H9 (cell line): ENCODE measurements at regions not wholly inside any gene's neighbourhood (a gene's known extent, or its start where the extent isn't known, plus 50 kb on each side); places are given as distances from the start of the nearest gene placed in this dataset.

Experiments
- DNase-seq: peaks from one replicate; pipeline ENCODE4 v3.0.0-alpha.2; 2017
- H2AFZ ChIP-seq: one replicate; pipeline ENCODE4 v1.6.1; 2013; ENCODE audit warnings: mild to moderate bottlenecking, low read length, control low read depth, moderate library complexity
- H2AK5ac ChIP-seq: 2 replicates; pipeline ENCODE4 v1.6.1; 2013; ENCODE audit warnings: low read length, control low read depth, mixed read lengths; ENCODE audit not compliant: insufficient read length
- H2BK120ac ChIP-seq: one replicate; pipeline ENCODE4 v1.6.1; 2013; ENCODE audit warnings: low read depth, mild to moderate bottlenecking, low read length, control low read depth, inconsistent platforms; ENCODE audit not compliant: poor library complexity, severe bottlenecking
- H2BK12ac ChIP-seq: 2 replicates; pipeline ENCODE4 v1.6.1; 2013; ENCODE audit warnings: low read length, control low read depth, mixed read lengths, low read depth; ENCODE audit not compliant: insufficient read length
- H2BK15ac ChIP-seq: 2 replicates; pipeline ENCODE4 v1.6.1; 2013; ENCODE audit warnings: low read depth, low read length, control low read depth
- H2BK20ac ChIP-seq: one replicate; pipeline ENCODE4 v1.6.1; 2013; ENCODE audit warnings: low read depth, mild to moderate bottlenecking, low read length, control low read depth, inconsistent platforms; ENCODE audit not compliant: poor library complexity, severe bottlenecking
- H2BK5ac ChIP-seq: 2 replicates; pipeline ENCODE4 v1.6.1; 2013; ENCODE audit warnings: low read length, control low read depth, mixed read lengths; ENCODE audit not compliant: insufficient read length
- H3K14ac ChIP-seq: 2 replicates; pipeline ENCODE4 v1.6.1; 2013; ENCODE audit warnings: low read length, control low read depth; ENCODE audit not compliant: insufficient read depth
- H3K18ac ChIP-seq: 2 replicates; pipeline ENCODE4 v1.6.1; 2013; ENCODE audit warnings: low read depth, mild to moderate bottlenecking, mixed read lengths, low read length, control low read depth; ENCODE audit not compliant: insufficient read length
- H3K23ac ChIP-seq: 2 replicates; pipeline ENCODE4 v1.6.1; 2013; ENCODE audit warnings: low read length, control low read depth, mixed read lengths, low read depth; ENCODE audit not compliant: insufficient read length
- H3K23me2 ChIP-seq: 2 replicates; pipeline ENCODE4 v1.6.1; 2013; ENCODE audit warnings: low read depth, mild to moderate bottlenecking, mixed read lengths, low read length, control low read depth; ENCODE audit not compliant: insufficient read length, poor library complexity, severe bottlenecking
- H3K27ac ChIP-seq: 2 replicates; pipeline ENCODE4 v1.5.1; 2013; ENCODE audit warnings: low read length, control low read depth, mixed read lengths, low read depth; ENCODE audit not compliant: insufficient read length
- H3K27me3 ChIP-seq: 2 replicates; pipeline ENCODE4 v1.6.1; 2013; ENCODE audit warnings: low read length, control low read depth, inconsistent platforms; ENCODE audit not compliant: insufficient read depth
- H3K4ac ChIP-seq: 2 replicates; pipeline ENCODE4 v1.6.1; 2013; ENCODE audit warnings: low read depth, mild to moderate bottlenecking, control low read depth, inconsistent platforms, low read length, moderate library complexity
- H3K4me1 ChIP-seq: 2 replicates; pipeline ENCODE4 v1.6.1; 2013; ENCODE audit warnings: low read length, control low read depth, inconsistent platforms; ENCODE audit not compliant: insufficient read depth
- H3K4me2 ChIP-seq: 2 replicates; pipeline ENCODE4 v1.6.1; 2013; ENCODE audit warnings: low read length, control low read depth, mixed read lengths; ENCODE audit not compliant: insufficient read length, insufficient read depth
- H3K56ac ChIP-seq: 2 replicates; pipeline ENCODE4 v1.6.1; 2013; ENCODE audit warnings: low read depth, mild to moderate bottlenecking, mixed read lengths, low read length, control low read depth; ENCODE audit not compliant: insufficient read length
- H3K79me1 ChIP-seq: 2 replicates; pipeline ENCODE4 v1.6.1; 2013; ENCODE audit warnings: low read depth, mild to moderate bottlenecking, moderate library complexity, low read length, control low read depth, inconsistent platforms; ENCODE audit not compliant: insufficient read depth, poor library complexity, severe bottlenecking
- H3K79me2 ChIP-seq: 2 replicates; pipeline ENCODE4 v1.6.1; 2013; ENCODE audit warnings: low read length, control low read depth, inconsistent platforms; ENCODE audit not compliant: insufficient read depth
- H3K9ac ChIP-seq: 2 replicates; pipeline ENCODE4 v1.6.1; 2013; ENCODE audit warnings: low read length, control low read depth, mixed read lengths; ENCODE audit not compliant: insufficient read length; ENCODE audit errors: extremely low read depth
- H3K9me3 ChIP-seq: one replicate; pipeline ENCODE4 v1.6.1; 2013; ENCODE audit warnings: low read depth, low read length, inconsistent platforms; ENCODE audit not compliant: control insufficient read depth
- H3T11ph ChIP-seq: one replicate; pipeline ENCODE4 v1.6.1; 2013; ENCODE audit warnings: mild to moderate bottlenecking, low read length, control low read depth, inconsistent platforms
- H4K20me1 ChIP-seq: one replicate; pipeline ENCODE4 v1.6.1; 2013; ENCODE audit not compliant: control insufficient read depth, insufficient read length, insufficient read depth
- H4K5ac ChIP-seq: 2 replicates; pipeline ENCODE4 v1.6.1; 2013; ENCODE audit warnings: low read depth, mild to moderate bottlenecking, mixed read lengths, low read length, control low read depth; ENCODE audit not compliant: insufficient read length
- H4K8ac ChIP-seq: replicated peaks from 2 replicates; pipeline ENCODE4 v1.6.1; 2013; ENCODE audit warnings: low read length, control low read depth, mixed read lengths, low read depth; ENCODE audit not compliant: insufficient read length
- H4K91ac ChIP-seq: 2 replicates; pipeline ENCODE4 v1.6.1; 2013; ENCODE audit warnings: low read depth, mild to moderate bottlenecking, moderate library complexity, mixed read lengths, low read length, control low read depth; ENCODE audit not compliant: insufficient read length
- H3K27ac Mint-ChIP-seq, 3 experiments: 2 replicates in 2 of 3; 3 replicates in 1 of 3; pipeline ENCODE4 v1.8.0; 2020 to 2021; ENCODE audit warnings: mixed read lengths in 3 of 3, mild to moderate bottlenecking in 1 of 3, moderate library complexity in 1 of 3
- H3K27me3 Mint-ChIP-seq: 2 replicates; pipeline ENCODE4 v1.8.0; 2021; ENCODE audit warnings: low read depth, mild to moderate bottlenecking, moderate library complexity, mixed read lengths
- H3K36me3 Mint-ChIP-seq, 3 experiments: 2 replicates in 2 of 3; 3 replicates in 1 of 3; pipeline ENCODE4 v1.8.0; 2020 to 2021; ENCODE audit warnings: low read depth in 3 of 3, mixed read lengths in 3 of 3; ENCODE audit not compliant: insufficient read depth in 1 of 3
- H3K4me1 Mint-ChIP-seq, 2 experiments: 2 replicates each; pipeline ENCODE4 v1.8.0; 2020; ENCODE audit warnings: mixed read lengths in 2 of 2
- H3K4me3 Mint-ChIP-seq, 2 experiments: 2 replicates in 1 of 2; 3 replicates in 1 of 2; pipeline ENCODE4 v1.8.0; 2020 to 2021; ENCODE audit warnings: mild to moderate bottlenecking in 2 of 2, mixed read lengths in 2 of 2, moderate library complexity in 1 of 2
- H3K9me3 Mint-ChIP-seq, 2 experiments: 2 replicates in 1 of 2; 3 replicates in 1 of 2; pipeline ENCODE4 v1.8.0; 2020; ENCODE audit warnings: mild to moderate bottlenecking in 2 of 2, mixed read lengths in 2 of 2, moderate library complexity in 1 of 2
- CTCF ChIP-seq: fragments of 200-600 bp; sonication (generic); conservative IDR thresholded peaks from 3 replicates; pipeline ENCODE4 v1.8.0; 2021; ENCODE audit warnings: antibody characterized with exemption, mild to moderate bottlenecking
- WGBS: extraction: QIAGEN DNeasy Blood & Tissue Kit; methylation state at CpG from one replicate; pipeline ENCODE4 v1.1.7; 2013; ENCODE audit warnings: missing lambda C conversion rate, low lambda C conversion rate, mixed read lengths; ENCODE audit not compliant: insufficient read length; ENCODE audit errors: extremely low coverage; 5-methylcytosine and 5-hydroxymethylcytosine counted together

- no peak overlapping the region for H2AFZ ChIP-seq
Observed at GRCh38 chr16:6956511-6956910, 376.1 kb upstream of the RBFOX1 start.

More at GRCh38 chr16:6956511-6956910, 376.1 kb upstream of the RBFOX1 start:
- no peaks in the 10 kb centered on the region for H3K79me2 ChIP-seq
- no peak overlapping the region for H3K4me3 Mint-ChIP-seq
- no peak overlapping the region for H3K56ac ChIP-seq
- no peak overlapping the region for H4K91ac ChIP-seq
- no peaks in the 10 kb centered on the region for H3K9me3 Mint-ChIP-seq
- H3K9me3 ChIP-seq: no peaks in the 10 kb centered on the region
- peak overlapping the region in 1 of 3 experiments; percentile 30; a peak in 1 of 7 replicates for H3K27ac Mint-ChIP-seq
- peaks cover 0 to 6% of the 10 kb centered on the region in 2 experiments; a peak in 3 of 4 replicates for H3K4me1 Mint-ChIP-seq
- no peak overlapping the region for H3K9ac ChIP-seq
- H4K8ac ChIP-seq: no peak overlapping the region
- no peaks in the 10 kb centered on the region for H3K79me1 ChIP-seq
- TF ChIP-seq CTCF: no peak
- H3K23ac ChIP-seq: no peak overlapping the region
- H2AK5ac ChIP-seq: no peak overlapping the region
- H3K27me3 Mint-ChIP-seq: peaks cover 11% of the 10 kb centered on the region
- H3K36me3 Mint-ChIP-seq: no peaks in the 10 kb centered on the region
- H2BK20ac ChIP-seq: no peak overlapping the region
- H2BK120ac ChIP-seq: no peak overlapping the region
- no peak overlapping the region for H3K18ac ChIP-seq
- no peak for DNase-seq
- H4K20me1 ChIP-seq: no peaks in the 10 kb centered on the region
- no peak overlapping the region for H3K4me2 ChIP-seq
- WGBS: no CpG with 5 or more reads among the region's 3 CpGs
- no peak overlapping the region for H3K14ac ChIP-seq
- H2BK12ac ChIP-seq: no peak overlapping the region
- H3T11ph ChIP-seq: no peak overlapping the region
- no peak overlapping the region for H4K5ac ChIP-seq
- H3K27me3 ChIP-seq: no peaks in the 10 kb centered on the region
- no peak overlapping the region for H2BK5ac ChIP-seq
- no peaks in the 10 kb centered on the region for H3K23me2 ChIP-seq
- no peak overlapping the region for H3K27ac ChIP-seq
- H3K4me1 ChIP-seq: no peaks in the 10 kb centered on the region
- no peak overlapping the region for H2BK15ac ChIP-seq
- no peak overlapping the region for H3K4ac ChIP-seq
